ENCODE measurements at regions not wholly inside any gene's neighbourhood (a gene's known extent, or its start where the extent isn't known, plus 50 kb on each side); places are given as distances from the start of the nearest gene placed in this dataset.

DNA sequence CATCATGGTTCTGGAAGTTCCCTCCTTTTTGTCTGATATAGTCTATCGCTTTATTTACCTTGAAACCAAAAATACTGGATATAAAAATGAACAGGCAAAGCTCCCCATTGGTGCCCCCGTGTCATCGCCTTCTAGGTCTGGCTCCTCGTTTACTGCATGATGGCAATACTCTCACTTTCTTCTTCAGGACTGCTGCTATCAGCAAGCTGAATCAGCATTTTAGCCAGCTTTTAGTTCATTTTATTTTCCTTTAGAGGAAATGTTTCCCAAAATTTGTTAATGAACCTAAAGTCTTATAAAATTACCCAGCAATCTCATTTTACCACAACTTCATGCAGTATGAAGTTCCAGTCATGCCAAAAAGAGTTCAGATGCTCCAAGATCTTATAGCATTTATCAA lies 80.5 kb downstream of the ZIC3 start:
- no peak for TF ChIP-seq POLR2A (IDR thresholded peaks at IDR 0.05)
- TF ChIP-seq, protein P1, sequence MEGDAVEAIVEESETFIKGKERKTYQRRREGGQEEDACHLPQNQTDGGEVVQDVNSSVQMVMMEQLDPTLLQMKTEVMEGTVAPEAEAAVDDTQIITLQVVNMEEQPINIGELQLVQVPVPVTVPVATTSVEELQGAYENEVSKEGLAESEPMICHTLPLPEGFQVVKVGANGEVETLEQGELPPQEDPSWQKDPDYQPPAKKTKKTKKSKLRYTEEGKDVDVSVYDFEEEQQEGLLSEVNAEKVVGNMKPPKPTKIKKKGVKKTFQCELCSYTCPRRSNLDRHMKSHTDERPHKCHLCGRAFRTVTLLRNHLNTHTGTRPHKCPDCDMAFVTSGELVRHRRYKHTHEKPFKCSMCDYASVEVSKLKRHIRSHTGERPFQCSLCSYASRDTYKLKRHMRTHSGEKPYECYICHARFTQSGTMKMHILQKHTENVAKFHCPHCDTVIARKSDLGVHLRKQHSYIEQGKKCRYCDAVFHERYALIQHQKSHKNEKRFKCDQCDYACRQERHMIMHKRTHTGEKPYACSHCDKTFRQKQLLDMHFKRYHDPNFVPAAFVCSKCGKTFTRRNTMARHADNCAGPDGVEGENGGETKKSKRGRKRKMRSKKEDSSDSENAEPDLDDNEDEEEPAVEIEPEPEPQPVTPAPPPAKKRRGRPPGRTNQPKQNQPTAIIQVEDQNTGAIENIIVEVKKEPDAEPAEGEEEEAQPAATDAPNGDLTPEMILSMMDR (IDR thresholded peaks at IDR 0.05): no peak
- intact Hi-C loops (cut with DNase I): no loop called here
- H3K4me3 ChIP-seq: no peak overlapping the region
- no peak for DNase-seq
- H3K9me3 ChIP-seq (replicated peaks in 1 of 3): no peaks in the 10 kb centered on the region
- 55 to 68% (median 58%) methylated on average over 4 of the region's 4 CpGs for WGBS, 4 donors
- H3K27me3 ChIP-seq: no peaks in the 10 kb centered on the region
- H3K4me1 ChIP-seq (replicated peaks in 1 of 2): no peaks in the 10 kb centered on the region
- no peaks in the 10 kb centered on the region for H3K36me3 ChIP-seq (replicated peaks in 1 of 2)
- H3K27ac ChIP-seq: no peak overlapping the region

DNA sequence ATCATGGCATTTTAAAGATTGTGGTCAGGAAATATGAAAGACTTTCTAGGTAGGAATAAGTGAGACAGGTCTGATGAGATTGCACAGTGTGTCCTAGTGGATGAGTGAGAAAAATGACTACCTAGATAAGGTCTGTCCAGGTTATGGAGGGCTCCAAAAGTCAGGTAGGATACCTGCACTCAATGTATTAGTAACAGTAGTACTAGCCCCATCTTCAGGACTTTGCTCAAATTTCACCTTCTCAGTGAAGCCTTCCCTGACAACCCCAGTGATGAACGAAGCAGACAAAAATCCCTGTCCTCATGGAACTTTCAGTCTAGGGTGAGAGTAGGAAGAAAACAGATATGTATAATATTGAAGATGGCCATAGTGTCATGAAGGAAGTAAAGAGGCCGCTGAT lies 85.7 kb downstream of the ZIC3 start:
- DNase-seq: no peak
- intact Hi-C loops (cut with DNase I): no loop called here
- Histone ChIP-seq H3K9me3 (replicated peaks in 1 of 3) (no peaks in the 10 kb centered on the region), H3K27me3 (no peaks in the 10 kb centered on the region), H3K4me3 (no peak overlapping the region), H3K36me3 (replicated peaks in 1 of 2) (no peaks in the 10 kb centered on the region), H3K27ac (no peak overlapping the region), H3K4me1 (replicated peaks in 1 of 2) (no peaks in the 10 kb centered on the region)
- WGBS, 4 donors: 47 to 76% (median 57%) methylated on average over 2 of the region's 2 CpGs
- TF ChIP-seq, protein P1 (IDR thresholded peaks at IDR 0.05): no peak
- no peak for TF ChIP-seq POLR2A (IDR thresholded peaks at IDR 0.05)

DNA sequence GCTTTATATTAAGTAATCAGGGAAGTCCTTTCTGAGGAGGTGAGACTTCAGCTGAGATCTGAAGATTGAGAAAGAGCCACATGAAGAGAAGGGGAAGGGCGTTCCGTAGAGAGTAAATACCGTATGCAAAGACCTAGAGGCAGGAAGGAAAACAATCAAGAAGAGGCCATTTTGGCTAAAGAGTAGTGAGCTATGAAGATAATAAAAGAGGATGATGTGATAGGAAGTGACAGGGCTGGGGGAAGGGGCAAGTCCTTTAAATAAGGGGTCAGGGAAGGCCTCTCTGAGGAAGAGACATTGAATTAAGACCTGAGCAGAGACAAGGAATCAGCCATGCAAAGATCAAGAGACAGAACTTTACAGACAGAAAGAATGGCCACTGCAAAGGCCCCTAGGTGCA lies 86.2 kb downstream of the ZIC3 start:
- no peaks in the 10 kb centered on the region for H3K4me1 ChIP-seq (replicated peaks in 1 of 2)
- TF ChIP-seq, protein P1 (IDR thresholded peaks at IDR 0.05): no peak
- TF ChIP-seq POLR2A (IDR thresholded peaks at IDR 0.05): no peak
- no peak for DNase-seq
- no peak overlapping the region for H3K27ac ChIP-seq
- intact Hi-C loops (cut with DNase I): no loop called here
- H3K9me3 ChIP-seq (replicated peaks in 1 of 3): no peaks in the 10 kb centered on the region
- WGBS, 4 donors: 59 to 72% (median 68%) methylated on average over 3 of the region's 3 CpGs
- H3K4me3 ChIP-seq: no peak overlapping the region
- no peaks in the 10 kb centered on the region for H3K36me3 ChIP-seq (replicated peaks in 1 of 2)
- H3K27me3 ChIP-seq: no peaks in the 10 kb centered on the region

DNA sequence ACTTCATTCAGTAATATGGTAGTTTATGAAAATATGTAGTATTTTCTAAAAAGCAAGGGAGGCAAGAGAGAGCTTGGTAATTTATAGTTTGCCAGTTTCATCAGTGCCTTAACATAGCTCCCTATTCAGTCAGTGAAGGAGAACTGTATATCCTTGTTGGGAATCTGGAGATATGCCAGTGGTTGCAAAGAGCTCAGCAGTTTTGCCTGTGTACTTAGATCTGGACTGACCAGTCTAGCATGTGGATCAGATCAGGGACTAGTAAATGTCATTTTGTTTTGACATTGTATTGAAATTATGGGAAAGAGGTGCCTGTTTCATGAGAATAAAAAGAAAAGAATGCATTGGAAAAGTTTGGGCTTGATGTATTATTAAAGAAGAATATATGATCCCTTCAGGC lies 88.6 kb downstream of the ZIC3 start:
- no peaks in the 10 kb centered on the region for H3K27me3 ChIP-seq
- H3K36me3 ChIP-seq (replicated peaks in 1 of 2): no peaks in the 10 kb centered on the region
- TF ChIP-seq POLR2A (IDR thresholded peaks at IDR 0.05): no peak
- TF ChIP-seq, protein P1 (IDR thresholded peaks at IDR 0.05): no peak
- no peaks in the 10 kb centered on the region for H3K9me3 ChIP-seq (replicated peaks in 1 of 3)
- H3K4me1 ChIP-seq (replicated peaks in 1 of 2): no peaks in the 10 kb centered on the region
- H3K27ac ChIP-seq: no peak overlapping the region
- intact Hi-C loops (cut with DNase I): no loop called here
- no peak overlapping the region for H3K4me3 ChIP-seq
- no peak for DNase-seq
